Esophagus mucosa (tissue), 1 donor: ENCODE measurements at regions not wholly inside any gene's neighbourhood (a gene's known extent, or its start where the extent isn't known, plus 50 kb on each side); places are given as distances from the start of the nearest gene placed in this dataset.
"Not testable (repeated sequence)": the region's sequence is repeated elsewhere in the genome, so short reads cannot be mapped to it uniquely, and the experiment has no call there.

Experiments
- ATAC-seq: fragments of 200-7000 bp; cut with Tn5 transposase; one replicate; pipeline ENCODE4 v1.9.1; 2020
- donor health status: DM: yes; HTN: yes; CAD: no.

DNA sequence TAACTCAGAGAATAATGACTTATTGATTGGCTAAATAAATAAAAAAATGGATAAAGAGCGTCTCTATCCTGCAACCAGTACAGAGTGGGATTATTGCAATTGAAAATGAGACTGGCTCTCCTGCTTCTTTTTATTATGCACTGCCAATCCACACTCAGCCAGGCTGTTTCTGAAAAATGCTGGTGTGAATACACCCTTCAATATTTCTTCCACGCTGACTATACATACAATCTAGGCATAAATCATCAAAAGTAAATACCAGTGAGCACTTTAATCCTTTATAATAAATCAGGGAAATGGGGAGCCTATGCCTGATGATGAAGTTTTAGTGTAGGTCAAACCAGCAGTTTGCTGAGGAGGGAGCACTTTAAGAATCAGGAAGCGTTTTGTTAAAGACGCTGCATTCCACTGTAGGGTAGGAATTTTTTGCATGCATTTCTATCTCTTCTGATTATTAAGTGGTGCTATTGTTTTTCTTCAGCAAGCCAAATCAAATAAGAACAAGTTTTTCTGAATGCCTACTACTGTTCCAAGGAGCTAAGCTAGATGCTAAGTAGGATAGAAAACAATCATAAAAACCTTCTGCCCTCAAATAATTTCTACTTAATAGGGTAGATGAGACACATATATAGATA, 781.5 kb downstream of the TBL1XR1 start:
- no peak for ATAC-seq

DNA sequence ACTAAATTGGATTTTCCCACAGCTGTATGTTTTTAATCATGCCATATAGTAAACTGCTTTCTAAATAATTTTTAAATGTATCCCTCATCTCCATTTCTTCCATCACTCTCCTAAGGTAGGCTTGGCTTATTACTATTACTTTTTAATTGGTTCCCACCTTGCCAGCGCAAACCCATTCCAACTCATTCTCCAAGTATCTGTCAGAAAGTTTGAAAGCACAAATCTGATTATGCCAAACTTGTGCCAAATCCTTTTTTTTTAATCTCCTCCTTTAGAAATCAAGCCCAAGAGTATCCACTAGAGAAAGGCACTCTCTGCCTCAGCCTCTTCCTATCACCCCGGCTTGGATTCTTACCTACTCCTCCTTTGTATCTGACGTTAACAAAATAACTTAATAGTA, 784.5 kb downstream of the TBL1XR1 start:
- no peak for ATAC-seq

DNA sequence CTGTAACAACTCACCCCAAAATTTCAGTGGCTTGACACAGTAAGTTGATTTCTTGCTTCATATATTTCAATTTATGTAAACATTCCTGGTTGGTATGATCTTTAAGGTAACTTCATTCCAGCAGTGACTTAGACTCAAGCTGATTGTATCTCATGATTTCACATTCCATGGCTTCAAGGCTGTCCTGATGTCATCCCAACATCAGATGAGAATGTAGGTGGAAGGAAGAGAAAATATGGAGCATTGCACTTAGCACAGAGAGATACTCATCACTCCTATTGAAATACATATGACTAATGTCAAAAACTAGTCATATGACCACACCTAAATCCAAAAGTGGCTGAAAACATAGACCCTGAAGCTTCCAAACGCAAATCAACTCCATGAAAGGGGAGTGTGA, 793.8 kb downstream of the TBL1XR1 start:
- no peak for ATAC-seq

- no peak for ATAC-seq
These were observed 796.1 kb downstream of the TBL1XR1 start for GRCh38 chr3:176401211-176401610.

DNA sequence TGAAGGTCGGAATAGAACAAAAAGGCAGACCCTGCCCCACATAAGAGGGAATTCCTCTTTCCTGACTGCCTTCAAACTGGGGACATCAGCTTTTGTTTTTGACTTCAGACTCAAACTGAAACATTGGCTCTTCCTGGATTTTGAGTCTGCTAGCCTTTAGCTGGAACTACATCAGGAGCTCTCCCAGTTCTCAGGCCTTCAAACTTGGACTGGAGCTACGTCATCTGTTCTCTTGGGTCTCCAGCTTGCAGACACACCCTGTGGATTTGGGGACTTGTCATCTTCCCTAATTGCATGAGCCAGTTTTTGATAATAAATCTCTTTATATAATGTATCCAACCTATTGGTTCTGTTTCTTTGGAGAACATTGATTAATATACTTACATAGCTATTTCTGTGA, 798.1 kb downstream of the TBL1XR1 start:
- ATAC-seq, result no peak

DNA sequence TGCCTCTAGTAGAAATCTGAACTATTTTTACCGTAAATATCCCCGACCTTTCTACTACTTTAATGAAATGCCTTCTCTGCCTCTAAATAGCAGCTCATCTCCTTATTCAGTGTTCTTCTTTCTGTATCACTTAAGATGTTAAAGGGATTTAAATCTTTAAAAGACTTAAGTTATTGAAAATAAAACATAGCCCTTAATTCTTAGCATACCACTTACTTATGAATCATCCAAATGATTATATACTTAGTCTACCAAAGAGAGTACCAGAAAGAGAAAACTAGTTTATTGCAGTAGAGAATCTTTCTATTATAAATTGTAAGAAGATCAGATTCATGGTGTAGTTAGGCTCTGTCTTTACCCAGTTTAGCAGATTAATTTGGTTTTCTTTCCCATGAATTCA, 802.0 kb downstream of the TBL1XR1 start:
- no peak for ATAC-seq

DNA sequence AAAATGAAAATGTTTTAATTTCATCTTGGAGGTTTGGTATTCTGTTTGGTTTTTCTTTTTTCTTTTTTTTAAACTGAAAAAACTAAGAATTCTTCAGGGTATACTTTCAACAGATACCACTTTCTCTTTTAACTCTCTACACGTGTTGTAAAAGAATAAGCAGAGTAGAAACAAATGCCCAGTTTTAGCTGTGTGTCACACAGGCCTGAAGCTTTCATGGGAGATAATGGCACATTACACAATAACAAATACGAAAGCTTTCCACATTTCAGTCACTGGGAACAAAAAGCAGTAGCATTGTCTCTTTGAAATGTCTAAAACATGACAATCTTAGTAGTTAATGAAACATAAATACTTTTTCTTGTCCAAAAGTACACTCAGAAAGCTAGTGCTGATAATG, 818.5 kb downstream of the TBL1XR1 start:
- ATAC-seq, result no peak

DNA sequence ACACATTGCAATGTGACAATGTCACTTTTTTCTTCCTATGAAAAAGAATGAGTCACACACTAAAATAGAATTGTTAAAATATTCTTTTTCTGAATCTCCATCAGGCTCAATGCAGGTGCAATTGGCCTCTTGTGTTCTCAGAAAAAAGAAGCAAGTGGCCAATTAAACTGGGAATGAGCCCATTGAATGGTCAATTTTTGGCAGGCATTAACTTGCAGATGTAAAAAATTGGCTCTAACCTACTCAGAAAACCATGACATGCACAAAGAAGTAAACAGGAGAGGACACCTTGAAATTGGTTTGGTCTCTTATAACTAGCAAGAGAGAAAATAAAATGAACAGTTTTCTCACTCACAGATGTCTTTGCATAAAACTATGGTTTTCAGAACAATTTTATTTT, 820.8 kb downstream of the TBL1XR1 start:
- ATAC-seq, result no peak

DNA sequence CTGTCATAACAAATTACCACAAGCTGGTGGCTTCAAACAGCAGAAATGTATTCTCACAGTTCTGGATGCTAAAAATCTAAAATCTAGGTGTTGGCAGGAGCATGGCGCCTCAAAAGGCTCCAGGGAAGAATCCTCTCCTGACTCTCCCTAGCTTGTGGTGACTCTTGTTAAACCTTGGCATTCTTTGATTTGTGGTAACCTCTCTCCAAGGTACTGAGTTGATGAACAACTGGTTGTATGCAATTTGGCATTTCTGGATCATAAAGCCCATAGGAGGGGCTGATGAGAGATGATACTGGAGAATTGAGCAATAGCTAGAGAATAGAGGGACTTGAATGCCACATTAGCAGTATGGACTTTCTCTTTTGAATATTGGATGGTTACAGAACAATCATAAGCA, 821.8 kb downstream of the TBL1XR1 start:
- ATAC-seq, result no peak

DNA sequence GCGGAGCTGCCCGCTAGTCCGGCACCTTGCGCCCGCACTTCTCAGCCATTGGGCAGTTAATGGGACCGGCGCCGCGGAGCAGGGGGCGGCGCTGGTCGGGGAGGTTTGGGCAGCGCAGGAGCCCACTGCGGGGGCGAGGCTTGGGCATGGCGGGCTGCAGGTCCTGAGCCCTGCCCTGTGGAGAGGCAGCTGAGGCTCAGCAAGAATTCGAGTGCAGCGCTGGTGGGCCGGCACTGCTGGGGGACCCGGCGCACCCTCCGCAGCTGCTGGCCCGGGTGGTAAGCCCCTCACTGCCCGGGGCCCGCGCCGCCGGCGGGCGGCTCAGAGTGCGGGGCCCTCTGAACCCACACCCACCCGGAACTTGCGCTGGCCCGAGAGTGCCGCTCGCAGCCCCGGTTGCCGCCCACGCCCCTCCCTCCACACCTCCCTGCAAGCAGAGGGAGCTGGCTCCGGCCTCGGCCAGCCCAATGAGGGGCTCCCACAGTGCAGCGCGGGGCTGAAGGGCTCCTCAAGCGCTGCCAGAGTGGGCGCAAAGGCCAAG, 835.0 kb downstream of the TBL1XR1 start:
- ATAC-seq, result no peak

GRCh38 chr3:176359211-176359610, 838.1 kb downstream of the TBL1XR1 start:
- no peak for ATAC-seq

DNA sequence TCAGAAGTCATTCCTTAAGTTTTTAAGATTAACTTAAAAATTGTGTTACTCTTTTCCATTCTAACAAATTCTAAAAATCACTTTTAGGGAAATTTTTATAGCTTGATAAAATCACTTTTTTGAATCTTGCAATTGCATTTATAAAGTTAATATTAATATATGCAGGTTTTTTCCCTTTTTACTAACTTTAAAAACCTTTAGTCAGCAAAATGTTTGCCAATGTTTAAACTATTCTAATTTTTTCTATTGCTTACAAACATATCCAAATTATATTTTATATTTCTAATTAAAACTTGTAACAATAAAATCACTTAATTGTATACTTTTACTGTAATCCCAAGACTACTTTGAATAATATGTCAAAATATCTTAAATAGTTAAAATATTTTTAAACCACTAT, 839.4 kb downstream of the TBL1XR1 start:
- no peak for ATAC-seq

GRCh38 chr3:176354843-176355242, 842.4 kb downstream of the TBL1XR1 start:
- no peak for ATAC-seq

GRCh38 chr3:176352716-176353334, 844.5 kb downstream of the TBL1XR1 start:
- ATAC-seq, result no peak

DNA sequence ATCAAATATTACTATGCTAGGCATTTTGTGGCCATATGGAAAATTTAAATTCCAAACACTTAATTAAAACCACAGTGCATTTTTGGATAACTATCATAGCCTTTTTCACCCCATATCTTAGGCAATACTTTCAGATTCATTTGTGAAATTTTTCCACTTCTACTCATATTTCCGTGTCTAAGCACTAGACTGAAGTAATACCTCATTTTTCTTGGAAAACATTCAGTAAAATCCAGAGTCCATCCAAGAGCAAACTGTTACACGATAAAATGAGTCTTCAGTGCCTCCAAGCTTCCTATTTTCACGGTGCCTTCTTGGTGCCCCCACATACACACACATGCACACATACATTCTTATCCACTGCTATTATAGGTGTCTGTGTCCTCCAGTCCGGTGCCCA, 845.9 kb downstream of the TBL1XR1 start:
- ATAC-seq, result no peak

- no peak for ATAC-seq
These were observed 847.6 kb downstream of the TBL1XR1 start for GRCh38 chr3:176349706-176350105.

DNA sequence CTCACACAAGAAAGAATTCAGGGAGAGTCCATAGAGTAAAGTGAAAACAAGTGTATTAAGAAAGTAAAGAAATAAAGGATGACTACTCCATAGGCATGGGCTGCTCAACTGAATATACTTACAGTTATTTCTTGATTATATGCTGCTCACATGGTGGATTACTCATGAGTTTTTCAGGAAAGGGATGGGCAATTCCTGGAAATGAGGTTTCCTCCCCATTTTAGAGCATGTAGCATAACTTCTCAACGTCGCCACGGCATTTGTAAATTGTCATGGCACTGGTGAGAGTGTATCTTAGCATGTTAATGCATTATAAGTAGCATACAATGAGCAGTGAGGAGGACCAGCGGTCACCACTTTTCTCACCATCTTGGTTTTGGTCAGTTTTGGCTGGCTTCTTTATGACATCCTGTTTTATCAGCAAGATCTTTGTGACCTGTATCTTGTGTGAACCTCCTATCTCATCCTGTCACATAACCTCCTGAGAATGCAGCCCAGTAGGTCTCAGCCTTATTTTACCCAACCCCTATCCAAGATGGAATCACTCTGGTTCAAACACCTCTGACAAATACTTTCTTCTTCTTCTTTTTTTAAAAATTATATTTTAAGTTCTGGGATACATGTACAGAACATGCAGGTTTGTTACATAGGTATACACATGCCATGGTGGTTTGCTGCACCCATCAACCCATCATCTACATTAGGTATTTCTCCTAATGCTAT, 849.7 kb downstream of the TBL1XR1 start:
- ATAC-seq, result no peak

DNA sequence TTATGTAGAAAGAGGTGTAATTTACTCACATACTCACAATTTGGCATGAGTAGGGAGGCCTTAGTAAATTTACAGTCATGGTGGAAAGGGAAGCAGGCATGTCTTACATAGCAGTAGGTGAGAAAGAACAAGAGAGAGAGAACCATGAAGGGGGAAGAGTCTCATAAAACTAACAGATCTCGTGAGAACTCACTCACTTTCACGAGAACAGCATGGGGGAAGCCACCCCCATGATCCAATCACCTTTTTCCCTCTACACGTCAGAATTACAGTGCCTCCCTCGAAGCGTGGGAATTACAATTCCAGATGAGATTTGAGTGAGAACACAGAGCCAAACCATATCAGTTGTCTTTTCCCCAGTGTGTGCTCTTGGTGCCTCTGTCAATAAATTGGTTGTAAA, 855.3 kb downstream of the TBL1XR1 start:
- no peak for ATAC-seq

GRCh38 chr3:176328666-176329065, 868.6 kb downstream of the TBL1XR1 start:
- no peak for ATAC-seq

GRCh38 chr3:176328198-176328597, 869.1 kb downstream of the TBL1XR1 start:
- ATAC-seq, result no peak

- not testable (repeated sequence) for ATAC-seq
These were observed 870.3 kb downstream of the TBL1XR1 start for GRCh38 chr3:176326894-176327490.

- ATAC-seq, result not testable (repeated sequence)
These were observed 875.8 kb downstream of the TBL1XR1 start for GRCh38 chr3:176321532-176321931.

GRCh38 chr3:176321099-176321498, 876.2 kb downstream of the TBL1XR1 start:
- ATAC-seq, result no peak
